SIG-M5 treated with dmso at 0.1 percent for 504 hours (cell line): ENCODE measurements at regions not wholly inside any gene's neighbourhood (a gene's known extent, or its start where the extent isn't known, plus 50 kb on each side); places are given as distances from the start of the nearest gene placed in this dataset.
A peak's percentile ranks its signal among the peaks of the same experiment; 100 is the strongest.
"Not testable (repeated sequence)": the region's sequence is repeated elsewhere in the genome, so short reads cannot be mapped to it uniquely, and the experiment has no call there.

Experiments
- DNase-seq: peaks from one replicate; lab custom pipeline; 2025; ENCODE audit not compliant: unreplicated experiment; lab: John Stamatoyannopoulos, UW

DNA sequence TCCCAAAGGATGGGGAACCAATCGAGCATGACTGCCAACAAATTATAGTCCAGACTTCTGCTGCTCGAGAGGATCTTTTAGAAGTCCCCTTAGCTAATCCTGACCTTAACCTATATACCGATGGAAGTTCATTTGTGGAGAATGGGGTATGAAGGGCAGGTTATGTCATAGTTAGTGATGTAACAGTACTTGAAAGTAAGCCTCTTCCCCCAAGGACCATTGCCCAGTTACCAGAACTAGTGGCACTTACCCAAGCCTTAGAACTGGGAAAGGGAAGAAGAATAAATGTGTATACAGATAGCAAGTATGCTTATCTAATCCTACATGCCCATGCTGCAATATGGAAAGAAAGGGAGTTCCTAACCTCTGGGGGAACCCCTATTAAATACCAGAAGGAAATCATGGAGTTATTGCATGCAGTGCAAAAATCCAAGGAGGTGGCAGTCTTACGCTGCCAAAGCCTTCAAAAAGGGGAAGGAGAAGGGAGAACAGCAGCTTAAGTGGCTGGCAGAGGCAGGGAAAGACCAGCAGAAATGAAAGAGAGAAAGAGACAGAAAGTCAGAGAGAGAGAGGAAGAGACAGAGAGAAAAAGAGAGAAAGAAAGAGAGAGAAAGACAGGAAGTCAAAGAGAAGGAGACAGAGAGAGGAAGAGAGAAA, 224.4 kb upstream of the SLC8A1 start:
- not testable (repeated sequence) for DNase-seq

DNA sequence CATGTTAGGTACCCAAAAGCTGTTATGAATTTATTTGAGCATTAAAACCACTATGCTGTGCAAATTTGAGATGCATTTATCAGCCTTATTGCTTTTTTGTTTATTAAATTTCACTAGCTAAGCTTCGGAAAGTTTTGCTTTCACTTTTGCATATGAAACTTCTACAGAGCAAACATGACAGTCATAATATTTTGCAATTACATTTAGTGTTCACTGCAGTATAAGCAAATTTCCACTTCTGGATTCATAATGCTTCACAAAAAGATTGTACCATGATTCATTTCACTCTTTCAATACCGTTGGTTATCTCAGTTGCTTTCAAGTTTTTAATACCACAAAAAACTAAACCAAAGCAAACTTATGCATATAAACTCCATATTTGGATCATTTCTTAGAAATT, 228.7 kb upstream of the SLC8A1 start:
- peak; percentile 37 for DNase-seq

DNA sequence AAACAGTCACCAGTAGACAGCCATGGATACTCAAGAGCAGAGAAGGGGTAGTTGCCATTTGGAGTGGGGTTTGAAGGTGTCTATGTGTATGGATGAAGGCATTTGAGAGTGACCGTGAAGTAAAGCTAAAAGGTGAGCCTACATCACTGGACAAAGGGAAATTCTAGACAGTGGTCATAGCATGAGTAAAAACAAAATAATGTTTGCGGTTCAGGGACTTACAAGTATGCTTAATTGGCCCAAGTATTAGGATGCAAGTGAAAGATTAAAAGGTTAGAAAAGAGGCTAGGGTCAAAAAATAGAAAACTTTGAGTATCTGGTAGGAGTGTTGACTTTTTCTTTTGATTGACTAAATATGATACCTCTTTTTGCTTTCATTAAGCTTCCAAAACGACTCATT, 238.1 kb upstream of the SLC8A1 start:
- DNase-seq: no peak

DNA sequence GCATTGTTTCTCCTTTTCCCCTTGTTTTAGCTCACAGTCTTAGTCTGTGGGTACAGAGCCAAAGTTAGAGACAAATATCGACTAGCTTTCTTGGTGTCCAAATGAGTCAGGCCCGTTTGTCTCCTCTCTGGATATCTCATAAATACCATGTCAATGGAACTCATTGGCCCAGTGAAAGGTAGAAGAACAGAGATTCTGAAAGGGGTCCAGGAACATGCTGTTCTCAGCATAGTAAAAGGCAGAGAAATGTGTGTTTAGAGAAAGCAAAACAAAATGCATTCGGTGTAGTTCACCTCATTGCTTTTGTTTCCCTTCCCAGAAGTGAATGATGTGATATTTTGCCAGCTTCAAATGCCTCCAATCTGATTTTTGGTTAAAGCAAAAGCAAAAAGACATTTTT, 238.6 kb upstream of the SLC8A1 start:
- no peak for DNase-seq

DNA sequence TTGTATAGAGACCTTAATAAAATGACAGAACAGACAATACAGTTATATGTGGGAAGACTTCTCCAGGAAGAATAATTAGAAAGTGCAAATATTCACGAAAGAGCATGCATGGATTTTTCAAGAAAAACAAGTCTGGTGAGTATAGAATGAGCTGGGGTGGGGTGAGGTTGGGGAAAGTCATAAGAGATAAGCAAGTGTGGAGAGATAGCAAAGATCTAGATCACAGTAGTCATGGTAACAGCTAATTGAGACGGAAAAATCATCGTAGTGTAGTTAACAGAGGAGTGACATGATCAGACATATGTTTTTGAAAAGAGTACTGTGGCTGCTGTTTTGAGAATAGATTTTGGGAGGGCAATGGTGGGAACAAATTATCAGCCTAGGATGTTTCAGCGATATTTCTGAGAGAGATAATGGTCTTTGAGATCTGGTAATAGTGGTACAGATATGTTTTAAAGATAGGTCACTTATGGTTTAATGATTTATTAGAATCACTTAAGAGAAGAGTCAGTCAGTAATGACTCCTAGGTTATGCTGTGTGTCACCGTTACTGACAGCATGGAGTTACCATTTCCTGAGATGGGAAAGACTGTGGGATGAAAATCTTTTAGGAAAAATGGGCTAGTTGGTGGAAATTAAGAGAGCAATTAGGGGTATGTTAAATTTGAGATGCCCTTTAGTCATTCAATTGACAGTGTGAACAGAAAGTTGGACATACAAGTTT, 248.5 kb upstream of the SLC8A1 start:
- DNase-seq: no peak

DNA sequence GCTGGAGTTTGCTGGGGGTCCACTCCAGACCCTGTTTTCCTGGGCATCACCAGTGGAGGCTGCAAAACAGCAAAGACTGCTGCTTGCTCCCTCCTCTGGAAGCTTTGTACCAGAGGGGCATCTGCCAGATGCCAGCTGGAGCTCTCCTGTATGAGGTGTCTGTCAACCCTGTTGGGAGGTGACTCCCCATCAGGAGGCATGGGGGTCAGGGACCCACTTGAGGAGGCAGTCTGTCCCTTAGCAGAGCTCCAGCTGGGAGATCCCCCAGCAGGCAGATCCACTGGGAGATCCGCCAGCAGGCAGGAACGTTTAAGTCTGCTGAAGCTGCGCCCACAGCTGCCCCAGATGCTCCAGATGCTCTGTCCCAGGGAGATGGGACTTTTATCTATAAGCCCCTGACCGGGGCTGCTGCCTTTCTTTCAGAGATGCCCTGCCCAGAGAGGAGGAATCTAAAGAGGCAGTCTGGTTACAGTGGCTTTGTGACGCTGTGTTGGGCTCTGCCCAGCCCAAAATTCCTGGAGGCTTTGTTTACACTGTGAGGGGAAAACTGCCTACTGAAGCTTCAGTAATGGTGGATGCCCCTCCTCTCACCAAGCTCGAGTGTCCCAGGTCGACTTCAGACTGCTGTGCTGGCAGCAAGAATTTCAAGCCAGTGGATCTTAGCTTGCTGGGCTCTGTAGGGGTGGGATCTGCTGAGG, 260.5 kb upstream of the SLC8A1 start:
- not testable (repeated sequence) for DNase-seq

DNA sequence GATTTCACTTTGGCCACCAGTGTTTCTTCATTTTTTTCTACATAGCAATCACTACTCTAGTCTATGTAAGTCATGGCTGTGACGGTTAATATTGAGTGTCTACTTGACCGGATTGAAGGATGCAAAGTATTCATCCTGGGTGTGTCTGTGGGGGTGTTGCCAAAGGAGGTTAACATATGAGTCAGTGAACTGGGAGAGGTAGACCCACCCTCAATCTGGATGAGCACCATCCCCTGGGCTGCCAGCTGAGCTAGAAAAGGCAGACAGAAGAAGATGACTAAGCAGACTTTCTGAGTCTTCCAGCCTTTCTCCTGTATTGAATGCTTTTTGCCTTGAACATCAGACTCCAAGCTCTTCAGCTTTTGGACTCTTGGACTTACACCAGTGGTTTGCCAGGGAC, 265.0 kb upstream of the SLC8A1 start:
- no peak for DNase-seq

DNA sequence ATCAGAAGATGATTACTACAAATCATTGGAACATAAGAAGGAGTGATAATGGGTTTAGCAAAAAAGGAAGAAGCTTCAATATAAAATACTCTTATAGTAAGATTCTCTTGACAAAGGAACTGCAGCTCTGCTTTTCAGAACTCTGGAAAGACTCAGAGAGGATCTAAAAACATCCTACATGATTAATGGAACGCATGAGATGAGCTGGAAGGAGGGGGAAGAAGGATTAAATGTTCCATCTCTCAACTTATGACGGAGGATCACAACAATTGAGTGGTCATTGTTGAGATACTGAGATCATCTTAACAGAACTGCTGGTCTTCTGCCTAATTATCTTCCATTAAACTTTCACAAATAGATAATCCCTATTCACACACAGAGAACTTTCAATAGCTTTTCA, 267.5 kb upstream of the SLC8A1 start:
- no peak for DNase-seq

DNA sequence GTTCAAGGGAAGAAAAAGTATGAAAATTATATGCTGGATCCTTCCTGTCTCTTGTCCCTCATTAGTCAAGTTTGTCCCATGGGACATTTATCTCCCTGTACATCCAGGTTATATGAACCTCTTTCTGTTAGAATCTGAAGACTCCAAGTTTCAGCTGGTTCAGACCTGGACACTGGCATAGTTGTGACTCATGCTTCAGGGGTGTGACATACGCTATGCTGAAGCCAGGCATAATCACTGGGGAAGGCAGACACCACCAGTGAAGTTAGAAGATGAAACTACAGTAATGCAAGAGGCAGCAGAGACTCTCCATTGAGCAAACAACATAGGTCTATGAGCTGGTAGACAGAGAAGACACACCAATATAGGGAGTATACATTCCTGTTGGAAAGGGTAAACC, 269.7 kb upstream of the SLC8A1 start:
- DNase-seq: no peak

DNA sequence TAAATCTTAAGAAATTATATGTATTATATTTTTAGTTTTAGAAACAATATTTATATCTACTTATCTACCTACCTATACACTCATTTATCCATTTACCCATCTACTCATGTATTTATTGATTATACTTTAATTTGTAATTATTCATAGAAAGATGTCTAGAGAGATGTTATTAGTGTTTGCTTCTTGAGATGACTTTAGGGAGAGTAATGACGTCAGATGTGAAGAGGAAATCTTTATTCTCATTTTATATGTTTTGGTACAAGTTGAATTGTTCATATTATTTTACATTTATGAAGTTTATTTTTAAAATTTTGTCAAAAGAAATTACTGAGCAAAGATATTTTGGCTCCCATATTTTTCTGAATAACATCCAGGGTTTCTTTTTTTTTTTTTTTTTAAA, 271.3 kb upstream of the SLC8A1 start:
- no peak for DNase-seq

DNA sequence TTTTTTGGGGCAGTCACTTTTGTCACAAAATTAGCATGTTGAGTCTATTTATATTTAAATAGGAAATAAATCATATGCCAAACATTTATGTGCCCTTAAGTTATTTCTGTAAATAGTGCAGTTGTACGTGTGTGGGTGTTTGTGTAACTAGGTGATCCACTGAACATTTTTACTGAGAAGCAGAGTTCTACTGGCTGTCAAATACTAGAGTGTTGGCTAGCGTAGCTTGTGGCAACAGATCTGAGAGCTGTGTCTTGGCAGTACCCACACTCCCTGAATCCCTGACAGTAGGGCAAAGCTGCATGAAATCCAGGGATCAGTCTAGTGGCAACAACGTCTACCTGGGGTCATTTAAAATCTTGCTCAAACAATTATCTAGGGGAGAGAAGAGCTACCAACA, 273.1 kb upstream of the SLC8A1 start:
- no peak for DNase-seq

DNA sequence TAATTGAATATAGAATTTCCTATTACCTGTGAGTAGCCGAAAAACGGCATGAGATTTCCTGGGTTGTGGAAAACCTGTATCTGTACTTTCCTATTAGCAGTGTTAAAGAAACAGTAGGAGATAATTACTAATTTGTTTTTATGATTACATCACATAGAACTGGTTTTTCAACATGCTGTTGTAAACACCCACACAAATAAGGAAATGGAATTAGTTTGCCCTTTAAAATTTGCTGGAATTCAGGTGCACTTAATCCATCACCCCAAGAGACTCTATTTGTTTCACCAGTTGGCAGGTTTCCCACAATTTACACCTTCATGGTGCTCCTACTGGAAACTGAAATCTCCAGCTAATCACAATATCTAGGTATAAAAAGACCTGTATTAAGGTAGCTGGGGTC, 274.1 kb upstream of the SLC8A1 start:
- DNase-seq: no peak

DNA sequence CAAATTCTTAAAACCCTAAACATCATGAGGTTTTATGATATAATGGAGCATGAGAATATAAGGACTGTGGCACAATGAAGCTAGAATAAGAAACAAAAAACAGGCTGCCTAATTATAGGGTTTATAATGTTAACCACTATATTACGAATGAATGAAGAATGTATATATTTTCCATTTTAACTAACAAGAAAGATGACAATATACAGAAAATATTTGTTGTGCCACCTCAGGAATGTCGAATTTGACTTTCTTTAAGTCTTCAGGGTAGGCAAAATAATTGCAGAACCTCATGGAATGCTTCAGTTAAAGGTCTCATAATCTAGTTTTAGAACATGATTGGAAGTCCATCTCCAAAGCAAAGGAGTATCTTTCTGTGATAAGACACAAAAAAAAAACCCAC, 282.9 kb upstream of the SLC8A1 start:
- DNase-seq: no peak

DNA sequence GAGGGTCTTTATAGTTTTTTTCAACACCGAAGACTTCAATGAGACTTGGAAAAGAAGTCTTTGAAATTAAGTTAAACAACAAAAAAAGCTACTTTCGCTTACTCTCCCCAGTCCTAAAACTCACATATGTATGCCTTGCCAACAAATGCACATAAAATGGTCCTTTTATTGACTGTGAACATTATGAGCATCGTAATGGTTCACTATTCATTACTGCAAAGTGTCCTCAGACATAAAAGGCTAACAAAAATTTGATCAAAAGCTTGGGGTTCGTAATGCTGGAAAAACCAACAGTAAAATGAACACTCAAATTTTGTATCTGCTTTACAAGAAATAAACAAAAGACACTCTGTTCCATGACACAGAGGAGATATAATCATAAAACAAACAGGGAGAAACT, 285.3 kb upstream of the SLC8A1 start:
- DNase-seq: no peak

DNA sequence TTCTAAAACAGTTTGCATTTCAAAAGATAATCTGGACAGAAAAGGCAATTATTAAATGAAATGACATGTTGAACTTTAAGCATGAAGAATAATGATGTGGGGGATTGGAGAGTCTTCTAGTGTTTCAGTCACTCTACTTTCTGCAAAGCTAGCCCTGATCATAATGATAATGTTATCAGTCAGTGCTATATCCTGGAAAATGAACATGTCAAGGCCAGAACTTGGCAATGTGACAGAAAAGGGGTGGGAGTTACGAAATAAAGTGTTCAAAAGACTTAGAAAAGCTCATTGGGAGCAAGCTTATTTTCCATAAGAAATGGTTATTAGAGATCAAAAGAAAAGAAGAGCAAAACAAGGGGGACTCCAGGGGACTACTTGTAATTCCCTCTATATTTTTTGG, 288.5 kb upstream of the SLC8A1 start:
- DNase-seq: no peak

DNA sequence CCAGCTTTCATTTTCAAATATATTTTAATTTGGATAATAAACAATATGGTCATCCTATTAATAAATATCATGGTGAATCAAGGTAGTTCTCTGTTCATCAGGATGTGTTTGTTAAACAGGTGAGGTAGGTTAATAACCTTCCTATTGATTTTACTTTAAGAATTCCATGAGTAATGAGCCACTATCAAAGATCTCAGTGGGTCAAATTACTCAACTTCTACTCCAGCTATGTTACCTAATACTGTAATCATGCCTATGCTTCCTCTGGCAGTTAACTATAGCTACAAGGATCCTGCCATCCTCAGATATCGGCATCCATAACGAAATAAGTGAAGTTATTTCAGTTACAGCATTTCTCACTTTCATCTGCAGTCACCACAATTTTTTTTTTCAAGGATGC, 289.6 kb upstream of the SLC8A1 start:
- DNase-seq: no peak

DNA sequence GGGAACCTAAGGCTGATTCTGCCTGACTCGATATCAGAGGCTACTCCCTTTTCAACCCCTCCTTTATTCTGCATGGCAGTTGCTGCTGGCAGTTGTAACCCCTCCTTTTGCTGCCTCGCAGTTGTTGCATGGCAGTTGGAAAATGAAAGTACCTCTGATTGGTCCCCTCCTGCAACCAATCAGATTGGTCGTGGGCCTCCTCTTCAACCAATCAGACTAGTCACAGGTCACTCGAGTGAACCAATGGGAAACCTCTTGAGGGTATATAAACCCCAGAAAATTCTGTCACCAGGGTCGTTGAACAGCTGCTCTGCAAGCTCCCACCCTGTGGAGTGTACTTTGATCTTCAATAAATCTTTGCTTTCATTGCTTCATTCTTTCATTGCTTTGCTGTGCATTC, 294.3 kb upstream of the SLC8A1 start:
- DNase-seq: no peak

DNA sequence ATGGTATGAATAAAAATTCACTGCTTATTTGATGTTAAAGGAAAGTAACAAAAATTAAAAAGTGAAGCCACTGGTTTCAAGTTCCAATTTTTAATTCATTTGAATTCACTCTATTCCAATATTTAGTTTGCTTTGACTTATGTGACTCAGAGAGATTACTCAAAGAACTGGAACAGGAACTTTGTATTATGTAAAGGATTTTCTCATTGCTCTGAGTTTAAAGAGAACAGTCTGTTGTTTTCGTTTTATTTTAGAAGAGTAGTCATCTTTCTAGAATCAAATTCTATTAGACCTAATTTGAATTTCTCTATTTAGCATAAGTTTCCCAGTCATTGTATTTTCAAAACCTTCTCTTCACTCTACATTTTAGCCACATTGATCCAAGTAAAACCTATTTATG, 300.1 kb upstream of the SLC8A1 start:
- DNase-seq: no peak

DNA sequence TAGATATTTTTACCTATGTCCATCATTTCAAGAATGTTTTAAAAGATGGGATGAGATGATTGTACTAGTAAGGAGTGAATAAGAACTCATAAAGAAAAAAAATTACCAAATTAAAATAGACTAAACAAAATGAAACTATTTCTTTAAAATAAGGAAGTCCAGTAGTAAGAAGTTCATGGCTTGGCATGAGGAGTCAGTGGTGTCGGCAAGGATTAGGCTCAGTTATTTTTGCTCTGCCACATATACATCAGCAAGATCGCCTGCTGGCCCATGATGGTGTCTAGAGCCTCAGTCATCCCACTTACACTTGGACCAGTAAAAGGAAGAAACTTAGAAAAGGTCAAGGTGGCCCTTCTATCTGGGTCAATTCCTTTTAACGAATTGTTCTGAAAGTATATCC, 300.9 kb upstream of the SLC8A1 start:
- peak; percentile 30 for DNase-seq

DNA sequence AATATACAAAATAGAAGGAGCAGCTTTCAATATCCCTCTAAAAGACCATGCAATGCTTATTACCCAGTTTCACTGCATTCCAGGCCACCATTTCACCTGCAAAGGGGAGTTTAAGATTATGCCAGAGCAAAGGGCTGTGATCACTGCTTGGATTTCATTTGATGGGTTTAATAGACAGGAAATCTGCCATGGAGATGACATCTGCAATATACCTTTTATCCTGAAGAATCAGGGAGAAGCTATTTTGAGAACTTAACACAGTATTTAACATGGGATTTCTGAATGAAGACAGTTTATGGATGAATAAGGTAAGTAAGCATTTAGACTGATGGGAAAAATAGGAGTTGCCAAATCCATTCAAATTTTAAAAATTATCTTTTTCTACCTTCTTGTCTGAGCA, 303.0 kb upstream of the SLC8A1 start:
- no peak for DNase-seq

DNA sequence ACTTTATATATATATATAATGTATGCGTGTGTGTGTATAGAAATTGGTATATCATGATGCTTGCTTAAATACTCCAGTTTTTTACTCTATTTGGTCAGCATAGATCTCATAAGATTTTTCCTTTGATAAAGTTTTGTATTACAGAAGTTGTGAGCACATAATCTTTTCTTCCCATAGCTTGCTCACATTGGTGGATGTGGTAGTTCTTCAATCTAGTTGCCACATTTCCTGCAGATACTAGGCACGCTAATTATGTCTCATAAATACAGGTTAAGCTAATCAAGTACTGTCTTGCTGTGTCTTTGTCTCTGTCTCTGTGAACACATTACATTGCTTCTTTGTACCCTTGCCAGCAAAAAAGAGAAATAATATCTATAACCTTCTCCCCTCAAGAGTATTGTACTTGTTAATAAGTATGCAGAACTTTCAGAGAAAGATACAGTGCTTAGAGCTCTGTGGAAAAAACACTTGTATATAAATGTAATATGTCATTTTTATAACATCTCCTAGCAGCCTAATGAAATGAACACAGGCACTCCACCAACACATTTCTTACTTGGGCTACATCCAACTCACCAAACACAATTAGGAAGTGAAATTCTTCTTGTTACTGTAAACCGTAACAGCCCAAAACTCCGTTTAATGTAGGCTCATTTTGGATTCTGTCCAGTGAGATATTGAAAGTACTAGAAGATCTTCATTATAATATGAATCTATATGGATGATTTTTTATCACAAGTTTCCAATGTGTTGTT, 306.7 kb upstream of the SLC8A1 start:
- peak; percentile 12 for DNase-seq
